HepG2 (cell line): ENCODE measurements at regions not wholly inside any gene's neighbourhood (a gene's known extent, or its start where the extent isn't known, plus 50 kb on each side); places are given as distances from the start of the nearest gene placed in this dataset.

Experiments
- CC2D1A ChIP-seq: sonication (generic); formaldehyde crosslinking; IDR thresholded peaks from 2 replicates; pipeline ENCODE4 v1.8.1; 2023; ENCODE audit warnings: mild to moderate bottlenecking, missing genetic modification reagents
- CEBPZ ChIP-seq: IDR thresholded peaks from 2 replicates; pipeline ENCODE4 v1.6.1; 2012; ENCODE audit warnings: low read length, improper control_type of control experiment
- CTCF ChIP-seq: sonication (generic); formaldehyde crosslinking; IDR thresholded peaks from 2 replicates; pipeline ENCODE4 v1.5.0; 2020; ENCODE audit warnings: mild to moderate bottlenecking, missing genetic modification reagents, moderate library complexity
- EZH2 ChIP-seq: conservative IDR thresholded peaks from 2 replicates; pipeline ENCODE4 v1.6.1; 2012; ENCODE audit warnings: mild to moderate bottlenecking, low read depth, low read length, moderate library complexity
- NFRKB ChIP-seq: fragments of 450-650 bp; IDR thresholded peaks from 2 replicates; pipeline ENCODE4 v1.6.1; 2017
- NR2F6 ChIP-seq, 2 experiments: IDR thresholded peaks; 2 replicates each; pipeline ENCODE4 v1.6.1; 2016; ENCODE audit warnings: antibody characterized with exemption in 1 of 2, mild to moderate bottlenecking in 1 of 2
- POLR2A ChIP-seq, 2 experiments: IDR thresholded peaks; 2 replicates each; pipeline ENCODE4 v1.6.1; 2011; ENCODE audit warnings: low read depth in 2 of 2, low read length in 2 of 2, mild to moderate bottlenecking in 1 of 2, moderate library complexity in 1 of 2; ENCODE audit not compliant: insufficient read depth in 1 of 2
- SUZ12 ChIP-seq: fragments of 150-350 bp; IDR thresholded peaks from 2 replicates; pipeline ENCODE4 v1.6.1; 2014; ENCODE audit warnings: low read depth, low read length
- TAF1 ChIP-seq: sonication (generic); formaldehyde crosslinking; IDR thresholded peaks from 2 replicates; pipeline ENCODE4 v1.4.0; 2020; ENCODE audit warnings: missing genetic modification reagents
- UBTF ChIP-seq: sonication (generic); formaldehyde crosslinking; IDR thresholded peaks from 2 replicates; pipeline ENCODE4 v1.4.0; 2020; ENCODE audit warnings: mild to moderate bottlenecking, missing genetic modification reagents
- ZC3H4 ChIP-seq: sonication (generic); formaldehyde crosslinking; IDR thresholded peaks from 2 replicates; pipeline ENCODE4 v1.4.0; 2020; ENCODE audit warnings: missing genetic modification reagents, borderline replicate concordance
- ZNF160 ChIP-seq: sonication (generic); formaldehyde crosslinking; IDR thresholded peaks from 2 replicates; pipeline ENCODE4 v1.8.0; 2022; ENCODE audit warnings: mild to moderate bottlenecking, inconsistent platforms, missing genetic modification reagents
- ZNF788 ChIP-seq: sonication (generic); formaldehyde crosslinking; IDR thresholded peaks from 2 replicates; pipeline ENCODE4 v1.5.0; 2020; ENCODE audit warnings: mild to moderate bottlenecking, missing genetic modification reagents, borderline replicate concordance
- ZNF790 ChIP-seq: sonication (generic); formaldehyde crosslinking; IDR thresholded peaks from 2 replicates; pipeline ENCODE4 v1.8.0; 2022; ENCODE audit warnings: missing genetic modification reagents, mild to moderate bottlenecking, borderline replicate concordance

GRCh38 chr20:60953321-60953720, 298.7 kb upstream of the CDH4 start:
- no peak for TF ChIP-seq ZC3H4 (CRISPR knock-in tag)
- TF ChIP-seq NR2F6 (IDR thresholded peaks at IDR 0.05): no peak
- no peak for TF ChIP-seq NR2F6 (CRISPR knock-in tag; IDR thresholded peaks at IDR 0.05)
- no peak for TF ChIP-seq EZH2
- TF ChIP-seq ZNF790: no peak
- TF ChIP-seq CTCF (CRISPR knock-in tag): no peak
- TF ChIP-seq POLR2A (IDR thresholded peaks at IDR 0.05; ENCODE audit: insufficient read depth in 1 of 2, low read depth in 2 of 2, low read length in 2 of 2): no peak
- TF ChIP-seq CEBPZ: no peak
- TF ChIP-seq UBTF (CRISPR knock-in tag): no peak
- TF ChIP-seq CC2D1A (CRISPR knock-in tag): no peak
- TF ChIP-seq TAF1 (CRISPR knock-in tag): no peak
- TF ChIP-seq ZNF160 (CRISPR knock-in tag): no peak
- TF ChIP-seq SUZ12: no peak
- TF ChIP-seq ZNF788 (CRISPR knock-in tag): no peak
- no peak for TF ChIP-seq NFRKB
